Upper lobe of left lung (tissue), 4 donors: ENCODE measurements at regions not wholly inside any gene's neighbourhood (a gene's known extent, or its start where the extent isn't known, plus 50 kb on each side); places are given as distances from the start of the nearest gene placed in this dataset.

ENCODE experiments used
- EP300 ChIP-seq, 4 donors: sonication (generic); formaldehyde crosslinking; IDR thresholded peaks; one replicate each; pipeline ENCODE4 v1.5.1; 2017; ENCODE audit warnings: antibody characterized with exemption in 4 of 4, control low read depth in 2 of 4
- POLR2A ChIP-seq, 4 donors: fragments of 450-650 bp; IDR thresholded peaks; one replicate each; pipeline ENCODE4 v1.5.1; 2016 to 2017; ENCODE audit warnings: antibody characterized with exemption in 4 of 4, mild to moderate bottlenecking in 2 of 4
- TF ChIP-seq, protein P1 (sequence below), 6 experiments: fragments of 450-650 bp in 4 of 6; fragments of 200-600 bp in 2 of 6; sonication (generic) in 2 of 6; IDR thresholded peaks; one replicate each; pipeline ENCODE4 v1.5.1; 2016 to 2019; ENCODE audit warnings: antibody characterized with exemption in 6 of 6

DNA sequence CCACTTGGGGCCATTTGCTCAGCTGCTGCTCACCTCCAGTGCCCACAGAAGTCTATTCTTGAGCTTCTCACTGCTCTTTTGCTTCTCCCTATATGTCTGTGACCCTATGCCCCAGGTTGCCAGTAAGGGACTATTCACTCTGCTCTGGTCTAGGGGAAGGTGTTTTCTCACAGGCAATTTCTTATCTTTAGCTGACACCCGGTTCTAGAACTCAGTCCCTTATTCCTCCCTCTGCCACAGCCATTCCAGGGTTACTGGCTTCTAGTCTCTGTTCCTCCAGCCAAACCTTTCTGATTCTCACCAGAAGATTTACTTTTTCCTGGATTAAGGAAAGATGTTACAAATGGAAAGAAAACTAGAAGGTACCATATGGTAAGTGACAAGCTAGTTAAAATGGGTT lies 574.0 kb downstream of the NTRK3 start:
- TF ChIP-seq, protein P1, sequence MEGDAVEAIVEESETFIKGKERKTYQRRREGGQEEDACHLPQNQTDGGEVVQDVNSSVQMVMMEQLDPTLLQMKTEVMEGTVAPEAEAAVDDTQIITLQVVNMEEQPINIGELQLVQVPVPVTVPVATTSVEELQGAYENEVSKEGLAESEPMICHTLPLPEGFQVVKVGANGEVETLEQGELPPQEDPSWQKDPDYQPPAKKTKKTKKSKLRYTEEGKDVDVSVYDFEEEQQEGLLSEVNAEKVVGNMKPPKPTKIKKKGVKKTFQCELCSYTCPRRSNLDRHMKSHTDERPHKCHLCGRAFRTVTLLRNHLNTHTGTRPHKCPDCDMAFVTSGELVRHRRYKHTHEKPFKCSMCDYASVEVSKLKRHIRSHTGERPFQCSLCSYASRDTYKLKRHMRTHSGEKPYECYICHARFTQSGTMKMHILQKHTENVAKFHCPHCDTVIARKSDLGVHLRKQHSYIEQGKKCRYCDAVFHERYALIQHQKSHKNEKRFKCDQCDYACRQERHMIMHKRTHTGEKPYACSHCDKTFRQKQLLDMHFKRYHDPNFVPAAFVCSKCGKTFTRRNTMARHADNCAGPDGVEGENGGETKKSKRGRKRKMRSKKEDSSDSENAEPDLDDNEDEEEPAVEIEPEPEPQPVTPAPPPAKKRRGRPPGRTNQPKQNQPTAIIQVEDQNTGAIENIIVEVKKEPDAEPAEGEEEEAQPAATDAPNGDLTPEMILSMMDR (IDR thresholded peaks at IDR 0.05), result no peak
- TF ChIP-seq POLR2A (IDR thresholded peaks at IDR 0.05), result no peak
- TF ChIP-seq EP300 (IDR thresholded peaks at IDR 0.05), result no peak
